ENCODE measurements at regions not wholly inside any gene's neighbourhood (a gene's known extent, or its start where the extent isn't known, plus 50 kb on each side); places are given as distances from the start of the nearest gene placed in this dataset.

DNA sequence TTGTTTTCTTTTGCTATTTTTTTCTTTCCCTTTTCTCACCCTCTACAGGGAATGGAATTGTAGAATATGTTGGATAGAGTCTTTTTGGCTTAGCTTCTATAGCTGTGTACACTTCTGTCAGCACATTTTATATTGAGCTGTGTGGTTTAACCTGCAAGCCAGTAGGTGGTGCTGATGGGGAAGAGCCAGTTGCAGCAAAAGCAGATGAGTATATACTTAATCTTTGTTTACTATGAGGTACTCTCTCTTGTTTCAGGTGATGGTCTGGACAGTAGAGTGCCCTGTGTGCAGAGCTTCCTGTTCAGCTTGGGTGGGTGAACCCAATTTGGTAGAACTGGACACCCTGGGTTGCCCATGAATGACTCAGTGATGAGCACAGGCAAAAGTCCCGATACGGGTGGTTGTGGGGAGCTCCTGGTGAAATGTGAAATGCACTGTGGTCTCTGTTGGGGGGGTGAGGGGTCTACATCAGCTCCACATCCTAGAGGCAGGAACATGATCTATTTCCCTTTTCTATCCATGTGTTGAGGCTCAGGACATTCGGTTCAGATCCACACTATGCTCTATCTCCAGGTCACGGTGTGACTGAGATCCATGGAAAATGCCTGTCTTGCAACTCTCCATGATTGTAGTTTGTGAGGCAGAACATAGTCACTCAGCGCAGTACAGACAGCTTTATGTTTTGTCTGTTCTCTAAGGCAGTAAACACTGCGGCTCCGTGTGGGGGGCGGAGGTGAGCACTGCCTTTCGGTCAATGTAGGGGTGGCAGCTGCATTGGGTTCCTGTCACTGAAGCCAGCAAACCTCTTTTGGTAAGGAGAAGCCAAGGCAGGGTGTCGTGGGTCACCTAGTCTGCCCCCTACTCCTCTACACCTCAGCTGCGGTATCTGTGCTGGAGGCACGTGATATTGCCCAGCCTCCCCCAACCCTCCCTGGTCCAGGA lies 353.2 kb downstream of the PRR16 start:
- peak; percentile 72 for ATAC-seq (ENCODE audit: low read depth)

More for the DNA sequence above, 353.2 kb downstream of the PRR16 start:
- Histone ChIP-seq H2BK20ac (ENCODE audit: low read depth, low read length) (no peak overlapping the region), H2BK5ac (ENCODE audit: low read depth, low read length, poor library complexity, severe bottlenecking) (no peak overlapping the region), H4K5ac (ENCODE audit: low read depth, low read length) (no peak overlapping the region), H3K79me1 (ENCODE audit: low read depth in 1 of 2, low read length in 2 of 2) (no peaks in the 10 kb centered on the region), H3K14ac (replicated peaks; ENCODE audit: low read depth, low read length) (no peak overlapping the region), H3K4ac (ENCODE audit: low read depth, low read length) (no peak overlapping the region), H2AK5ac (ENCODE audit: low read depth, low read length) (no peak overlapping the region), H3K9ac (ENCODE audit: low read depth, low read length) (no peak overlapping the region), H3K23ac (ENCODE audit: low read depth, low read length) (no peak overlapping the region), H3K9me1 (ENCODE audit: insufficient read depth, low read length) (0 out of 2 replicates have a peak, but pooled peaks cover 1% of the 10 kb centered on the region), H3K56ac (ENCODE audit: extremely low read depth, insufficient read depth, low read length) (no peak overlapping the region), H3K18ac (ENCODE audit: low read depth, low read length) (no peak overlapping the region), H2AK9ac (replicated peaks; ENCODE audit: low read depth, low read length, poor library complexity) (peak overlapping the region; percentile 24), H2BK15ac (ENCODE audit: low read depth, low read length) (no peak overlapping the region), H4K20me1 (ENCODE audit: insufficient read depth, low read length) (no peaks in the 10 kb centered on the region), H4K91ac (ENCODE audit: insufficient read depth, low read depth, low read length) (no peak overlapping the region), H3K4me2 (ENCODE audit: low read depth, low read length) (no peak overlapping the region), H3K27me3 (ENCODE audit: control insufficient read depth, insufficient read depth, low read length) (no peaks in the 10 kb centered on the region), H3K27ac (ENCODE audit: insufficient read depth, low read length) (no peak overlapping the region), H3K4me3 (ENCODE audit: insufficient read depth, low read depth, low read length) (no peak overlapping the region), H3K4me1 (ENCODE audit: control insufficient read depth, insufficient read depth, low read length) (no peaks in the 10 kb centered on the region), H3K36me3 (ENCODE audit: control insufficient read depth, insufficient read depth, low read length) (no peaks in the 10 kb centered on the region), H2AFZ (replicated peaks; ENCODE audit: low read length, poor library complexity) (no peak overlapping the region), H4K8ac (ENCODE audit: low read depth in 2 of 2, low read length in 2 of 2) (no peak overlapping the region), H2BK120ac (ENCODE audit: low read depth, low read length) (no peak overlapping the region), H3K9me3 (ENCODE audit: control insufficient read depth, insufficient read depth, low read length) (0 out of 2 replicates have a peak, but pooled peaks cover 2% of the 10 kb centered on the region)
- in situ Hi-C loops (cut with MboI; ENCODE audit: low sequenced_read_pairs) (loop anchor here (10.0 kb wide), 1 partner anchor 753 kb away; no protein-coding TSS in a partner anchor), intact Hi-C loops (cut with micrococcal nuclease) (loop anchor here (5.0 kb wide), 1 partner anchor 1130 kb away; no protein-coding TSS in a partner anchor), dilution Hi-C loops (cut with HindIII; ENCODE audit: low sequenced_read_pairs, unreplicated experiment) (no loop called here)
- BruUV-seq (replicated peaks) = no TSS peak
- DNase-seq = peak; percentile 31
- no CpG with 5 or more reads among the region's 12 CpGs for WGBS, 2 experiments (ENCODE audit: extremely low coverage in 2 of 2, insufficient read length in 1 of 2)
- CTCF ChIA-PET = interaction anchor here (0.8 to 1.0 kb wide), 2 partner anchors 15 to 1133 kb away, joined by 3 to 8 read pairs; no protein-coding TSS in a partner anchor
- POLR2A ChIA-PET (ENCODE audit: unreplicated experiment) = no interaction called here
- TF ChIP-seq RAD21 (IDR thresholded peaks at IDR 0.05; ENCODE audit: low read length) (peak; percentile 40; the same call in 1 of the 2 replicates), MAFK (IDR thresholded peaks at IDR 0.05; ENCODE audit: low read depth, low read length) (no peak), SMC3 (IDR thresholded peaks at IDR 0.05; ENCODE audit: low read depth, low read length) (peak; percentile 27; the same call in 1 of the 2 replicates), NFE2L2 (IDR thresholded peaks at IDR 0.05; ENCODE audit: low read depth, low read length) (no peak), FOS (IDR thresholded peaks at IDR 0.05; ENCODE audit: low read depth, low read length) (no peak)
- TF ChIP-seq, protein P1, sequence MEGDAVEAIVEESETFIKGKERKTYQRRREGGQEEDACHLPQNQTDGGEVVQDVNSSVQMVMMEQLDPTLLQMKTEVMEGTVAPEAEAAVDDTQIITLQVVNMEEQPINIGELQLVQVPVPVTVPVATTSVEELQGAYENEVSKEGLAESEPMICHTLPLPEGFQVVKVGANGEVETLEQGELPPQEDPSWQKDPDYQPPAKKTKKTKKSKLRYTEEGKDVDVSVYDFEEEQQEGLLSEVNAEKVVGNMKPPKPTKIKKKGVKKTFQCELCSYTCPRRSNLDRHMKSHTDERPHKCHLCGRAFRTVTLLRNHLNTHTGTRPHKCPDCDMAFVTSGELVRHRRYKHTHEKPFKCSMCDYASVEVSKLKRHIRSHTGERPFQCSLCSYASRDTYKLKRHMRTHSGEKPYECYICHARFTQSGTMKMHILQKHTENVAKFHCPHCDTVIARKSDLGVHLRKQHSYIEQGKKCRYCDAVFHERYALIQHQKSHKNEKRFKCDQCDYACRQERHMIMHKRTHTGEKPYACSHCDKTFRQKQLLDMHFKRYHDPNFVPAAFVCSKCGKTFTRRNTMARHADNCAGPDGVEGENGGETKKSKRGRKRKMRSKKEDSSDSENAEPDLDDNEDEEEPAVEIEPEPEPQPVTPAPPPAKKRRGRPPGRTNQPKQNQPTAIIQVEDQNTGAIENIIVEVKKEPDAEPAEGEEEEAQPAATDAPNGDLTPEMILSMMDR (conservative IDR thresholded peaks at IDR 0.05; ENCODE audit: low read depth, low read length) = peak; percentile 49

Measured in IMR-90 (cell line).